Activated CD4-positive, alpha-beta T cell treated with anti-CD3 and anti-CD28 coated beads, Interleukin-2, amount 50 U/mL, for 4 hours (primary cell): ENCODE measurements at regions not wholly inside any gene's neighbourhood (a gene's known extent, or its start where the extent isn't known, plus 50 kb on each side); places are given as distances from the start of the nearest gene placed in this dataset.
"Not testable (repeated sequence)": the region's sequence is repeated elsewhere in the genome, so short reads cannot be mapped to it uniquely, and the experiment has no call there.

Source experiments
- DNase-seq, 2 experiments: peaks; one replicate each; pipeline ENCODE4 v3.0.0-alpha.2; 2020

- DNase-seq = no peak
These were observed 188.0 kb downstream of the CAND1 start for GRCh38 chr12:67457136-67457535.

GRCh38 chr12:67457778-67458665 is 188.9 kb downstream of the CAND1 start:
- DNase-seq = no peak

- no peak for DNase-seq
These were observed 189.4 kb upstream of the DYRK2 start for GRCh38 chr12:67459173-67459572.

GRCh38 chr12:67459578-67459977 is 189.0 kb upstream of the DYRK2 start:
- no peak for DNase-seq

GRCh38 chr12:67460388-67460787 is 188.2 kb upstream of the DYRK2 start:
- no peak for DNase-seq

- DNase-seq = no peak
These were observed 179.8 kb upstream of the DYRK2 start for GRCh38 chr12:67468549-67469245.

GRCh38 chr12:67469666-67470065 is 178.9 kb upstream of the DYRK2 start:
- DNase-seq = no peak

GRCh38 chr12:67471810-67472209 is 176.7 kb upstream of the DYRK2 start:
- no peak for DNase-seq

GRCh38 chr12:67472539-67472938 is 176.0 kb upstream of the DYRK2 start:
- DNase-seq = no peak

- DNase-seq = no peak
These were observed 173.5 kb upstream of the DYRK2 start for GRCh38 chr12:67474934-67475620.

- DNase-seq = no peak
These were observed 172.8 kb upstream of the DYRK2 start for GRCh38 chr12:67475725-67476124.

GRCh38 chr12:67477681-67478265 is 170.8 kb upstream of the DYRK2 start:
- DNase-seq = no peak

- DNase-seq = peak; percentile 56 to 63
These were observed 165.5 kb upstream of the DYRK2 start for GRCh38 chr12:67482751-67483661.

- DNase-seq = no peak
These were observed 164.5 kb upstream of the DYRK2 start for GRCh38 chr12:67483871-67484554.

GRCh38 chr12:67484791-67485480 is 163.6 kb upstream of the DYRK2 start:
- DNase-seq = no peak

GRCh38 chr12:67486671-67487070 is 161.9 kb upstream of the DYRK2 start:
- DNase-seq = no peak

- DNase-seq = not testable (repeated sequence)
These were observed 160.2 kb upstream of the DYRK2 start for GRCh38 chr12:67488349-67488748.

GRCh38 chr12:67489007-67489406 is 159.5 kb upstream of the DYRK2 start:
- no peak for DNase-seq

- DNase-seq = no peak
These were observed 152.0 kb upstream of the DYRK2 start for GRCh38 chr12:67496581-67496980.

- no peak for DNase-seq
These were observed 149.6 kb upstream of the DYRK2 start for GRCh38 chr12:67498991-67499390.

GRCh38 chr12:67501362-67501761 is 147.2 kb upstream of the DYRK2 start:
- DNase-seq = no peak
